WTC11 (cell line): ENCODE measurements at regions not wholly inside any gene's neighbourhood (a gene's known extent, or its start where the extent isn't known, plus 50 kb on each side); places are given as distances from the start of the nearest gene placed in this dataset.

Experiments used
- ATAC-seq: fragments of 200-7000 bp; cut with Tn5 transposase; 2 replicates; pipeline ENCODE4 v1.10.0; 2021; ENCODE audit warnings: mild to moderate bottlenecking, moderate library complexity
- CTCF ChIA-PET: fragments of 300-600 bp; sonication (Branson Sonifier 250); formaldehyde crosslinking; loops from one replicate; lab custom pipeline; 2021; ENCODE audit warnings: antibody characterized with exemption; lab: Charles Lee
- POLR2A ChIA-PET: fragments of 350-600 bp; sonication (Branson Sonifier 250); formaldehyde crosslinking; loops from one replicate; lab custom pipeline; 2021; ENCODE audit warnings: antibody characterized with exemption; lab: Charles Lee
- DNase-seq: peaks from one replicate; pipeline ENCODE4 v3.0.0; 2021; ENCODE audit warnings: low spot score
- H3K27ac Mint-ChIP-seq: 2 replicates; pipeline ENCODE4 v1.8.0; 2021; ENCODE audit warnings: mixed read lengths
- H3K27me3 Mint-ChIP-seq: 2 replicates; pipeline ENCODE4 v1.8.0; 2021; ENCODE audit warnings: low read depth, mild to moderate bottlenecking, moderate library complexity, mixed read lengths
- H3K36me3 Mint-ChIP-seq: 2 replicates; pipeline ENCODE4 v1.8.0; 2021; ENCODE audit warnings: mixed read lengths
- H3K4me1 Mint-ChIP-seq: 2 replicates; pipeline ENCODE4 v1.8.0; 2022; ENCODE audit warnings: mixed read lengths
- H3K4me3 Mint-ChIP-seq: 2 replicates; pipeline ENCODE4 v1.8.0; 2021; ENCODE audit warnings: mild to moderate bottlenecking, moderate library complexity, mixed read lengths
- H3K9me3 Mint-ChIP-seq: 2 replicates; pipeline ENCODE4 v1.8.0; 2021; ENCODE audit warnings: mixed read lengths
- CBFB ChIP-seq: sonication (generic); formaldehyde crosslinking; IDR thresholded peaks from 2 replicates; pipeline ENCODE4 v1.8.1; 2022; ENCODE audit warnings: mild to moderate bottlenecking, low read depth, missing genetic modification reagents
- CDX4 ChIP-seq: fragments of 250-450 bp; sonication (Bioruptor Pico); IDR thresholded peaks from 2 replicates; pipeline ENCODE4 v1.9.0; 2021; ENCODE audit warnings: moderate library complexity, mild to moderate bottlenecking, inconsistent platforms, borderline replicate concordance
- CREB1 ChIP-seq: sonication (generic); formaldehyde crosslinking; IDR thresholded peaks from 2 replicates; pipeline ENCODE4 v1.8.0; 2023; ENCODE audit warnings: mild to moderate bottlenecking, missing genetic modification reagents
- CREM ChIP-seq: sonication (generic); formaldehyde crosslinking; IDR thresholded peaks from 2 replicates; pipeline ENCODE4 v1.8.1; 2022; ENCODE audit warnings: mild to moderate bottlenecking, missing genetic modification reagents, moderate library complexity
- CTCF ChIP-seq: fragments of 200-600 bp; IDR thresholded peaks from 2 replicates; pipeline ENCODE4 v1.8.0; 2022; ENCODE audit warnings: antibody characterized with exemption
- GABPB1 ChIP-seq: sonication (generic); formaldehyde crosslinking; IDR thresholded peaks from 2 replicates; pipeline ENCODE4 v1.8.1; 2023; ENCODE audit warnings: mild to moderate bottlenecking, missing genetic modification reagents
- IRF1 ChIP-seq: sonication (generic); formaldehyde crosslinking; IDR thresholded peaks from 2 replicates; pipeline ENCODE4 v1.8.0; 2023; ENCODE audit warnings: missing genetic modification reagents
- KAT7 ChIP-seq: sonication (generic); formaldehyde crosslinking; IDR thresholded peaks from 2 replicates; pipeline ENCODE4 v1.8.1; 2023; ENCODE audit warnings: missing genetic modification reagents, mild to moderate bottlenecking, borderline replicate concordance
- NR1H2 ChIP-seq: sonication (generic); formaldehyde crosslinking; IDR thresholded peaks from 2 replicates; pipeline ENCODE4 v1.9.0; 2021; ENCODE audit warnings: mild to moderate bottlenecking, moderate library complexity, missing genetic modification reagents
- PRRX2 ChIP-seq: fragments of 250-450 bp; sonication (Bioruptor Pico); IDR thresholded peaks from 2 replicates; pipeline ENCODE4 v1.8.0; 2021; ENCODE audit warnings: mild to moderate bottlenecking
- RORB ChIP-seq: fragments of 250-450 bp; sonication (Bioruptor Pico); IDR thresholded peaks from 2 replicates; pipeline ENCODE4 v1.9.0; 2021; ENCODE audit warnings: mild to moderate bottlenecking
- SMAD4 ChIP-seq: sonication (generic); formaldehyde crosslinking; IDR thresholded peaks from 2 replicates; pipeline ENCODE4 v1.8.0; 2022; ENCODE audit warnings: mild to moderate bottlenecking, missing genetic modification reagents
- SP1 ChIP-seq: sonication (generic); formaldehyde crosslinking; conservative IDR thresholded peaks from 2 replicates; pipeline ENCODE4 v1.8.1; 2022; ENCODE audit warnings: missing genetic modification reagents
- STAT6 ChIP-seq: sonication (generic); formaldehyde crosslinking; conservative IDR thresholded peaks from 2 replicates; pipeline ENCODE4 v1.8.1; 2023; ENCODE audit warnings: mild to moderate bottlenecking, low read depth, missing genetic modification reagents, moderate library complexity
- USF1 ChIP-seq: sonication (generic); formaldehyde crosslinking; IDR thresholded peaks from 2 replicates; pipeline ENCODE4 v1.8.0; 2022; ENCODE audit warnings: mild to moderate bottlenecking, missing genetic modification reagents
- ZMAT4 ChIP-seq: fragments of 250-450 bp; sonication (Bioruptor Pico); IDR thresholded peaks from 2 replicates; pipeline ENCODE4 v1.9.0; 2021; ENCODE audit warnings: mild to moderate bottlenecking
- ZNF232 ChIP-seq: sonication (generic); formaldehyde crosslinking; IDR thresholded peaks from 2 replicates; pipeline ENCODE4 v1.8.0; 2022; ENCODE audit warnings: mild to moderate bottlenecking, missing genetic modification reagents
- ZSCAN18 ChIP-seq: fragments of 250-450 bp; sonication (Bioruptor Pico); IDR thresholded peaks from 2 replicates; pipeline ENCODE4 v2.1.2; 2022; ENCODE audit warnings: mild to moderate bottlenecking, moderate library complexity

GRCh38 chr5:40172721-40173120 is 507.0 kb upstream of the PTGER4 start (continued):
- TF ChIP-seq CTCF (no peak), CBFB (CRISPR knock-in tag) (no peak), USF1 (CRISPR knock-in tag) (no peak), ZMAT4 (CRISPR knock-in tag) (no peak), GABPB1 (CRISPR knock-in tag) (no peak), CREB1 (CRISPR knock-in tag) (no peak)
- TF ChIP-seq, all 79 proteins: peak for 0

- POLR2A ChIA-PET, result no interaction called here
- H3K9me3 Mint-ChIP-seq, result peaks cover 80% of the 10 kb centered on the region
Observed at GRCh38 chr5:40171971-40172370, 507.7 kb upstream of the PTGER4 start.

More at GRCh38 chr5:40171971-40172370, 507.7 kb upstream of the PTGER4 start:
- no peak overlapping the region for H3K27ac Mint-ChIP-seq
- TF ChIP-seq SP1 (CRISPR knock-in tag) (no peak), IRF1 (CRISPR knock-in tag) (no peak), CBFB (CRISPR knock-in tag) (no peak), ZSCAN18 (CRISPR knock-in tag) (no peak), KAT7 (CRISPR knock-in tag) (no peak), STAT6 (CRISPR knock-in tag) (no peak), CREM (CRISPR knock-in tag) (no peak), CTCF (no peak), PRRX2 (CRISPR knock-in tag) (no peak), SMAD4 (CRISPR knock-in tag) (no peak), CDX4 (CRISPR knock-in tag) (no peak), RORB (CRISPR knock-in tag) (no peak), NR1H2 (CRISPR knock-in tag) (no peak), ZNF232 (CRISPR knock-in tag) (no peak)
- peaks cover 44% of the 10 kb centered on the region for H3K36me3 Mint-ChIP-seq
- no peak for ATAC-seq
- no peaks in the 10 kb centered on the region for H3K27me3 Mint-ChIP-seq
- DNase-seq, result no peak
- H3K4me3 Mint-ChIP-seq, result no peak overlapping the region
- H3K4me1 Mint-ChIP-seq, result no peaks in the 10 kb centered on the region
- CTCF ChIA-PET, result no interaction called here
